Panc1 (cell line): ENCODE measurements at regions not wholly inside any gene's neighbourhood (a gene's known extent, or its start where the extent isn't known, plus 50 kb on each side); places are given as distances from the start of the nearest gene placed in this dataset.

Experiments used
- TCF7L2 ChIP-seq: IDR thresholded peaks from 2 replicates; pipeline ENCODE4 v1.6.1; 2011; ENCODE audit warnings: mild to moderate bottlenecking, low read depth, low read length, inconsistent platforms
- TF ChIP-seq, protein P1 (sequence below): fragments of 450-650 bp; IDR thresholded peaks from 2 replicates; pipeline ENCODE4 v1.5.1; 2017; ENCODE audit warnings: mild to moderate bottlenecking

DNA sequence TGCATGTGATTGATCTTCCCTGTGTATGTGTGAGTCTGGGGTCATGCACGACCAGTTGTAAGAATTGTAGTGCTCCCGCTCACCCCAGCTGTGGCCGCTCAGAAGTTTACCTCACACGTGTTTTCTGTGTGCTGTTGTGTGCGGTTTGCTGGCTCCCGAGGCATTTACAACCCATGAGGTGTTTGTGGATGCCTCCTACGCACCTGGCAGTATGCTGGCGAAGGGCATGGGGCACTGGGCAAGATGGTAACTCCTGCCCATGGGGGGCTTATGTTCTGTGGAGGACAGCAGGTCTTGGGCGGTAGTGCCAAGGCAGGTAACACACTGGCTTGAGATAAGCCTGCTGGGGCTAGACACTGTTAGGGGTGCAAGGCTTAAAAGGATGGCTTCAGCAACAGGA lies 102.6 kb upstream of the HS6ST1 start:
- TF ChIP-seq, protein P1, sequence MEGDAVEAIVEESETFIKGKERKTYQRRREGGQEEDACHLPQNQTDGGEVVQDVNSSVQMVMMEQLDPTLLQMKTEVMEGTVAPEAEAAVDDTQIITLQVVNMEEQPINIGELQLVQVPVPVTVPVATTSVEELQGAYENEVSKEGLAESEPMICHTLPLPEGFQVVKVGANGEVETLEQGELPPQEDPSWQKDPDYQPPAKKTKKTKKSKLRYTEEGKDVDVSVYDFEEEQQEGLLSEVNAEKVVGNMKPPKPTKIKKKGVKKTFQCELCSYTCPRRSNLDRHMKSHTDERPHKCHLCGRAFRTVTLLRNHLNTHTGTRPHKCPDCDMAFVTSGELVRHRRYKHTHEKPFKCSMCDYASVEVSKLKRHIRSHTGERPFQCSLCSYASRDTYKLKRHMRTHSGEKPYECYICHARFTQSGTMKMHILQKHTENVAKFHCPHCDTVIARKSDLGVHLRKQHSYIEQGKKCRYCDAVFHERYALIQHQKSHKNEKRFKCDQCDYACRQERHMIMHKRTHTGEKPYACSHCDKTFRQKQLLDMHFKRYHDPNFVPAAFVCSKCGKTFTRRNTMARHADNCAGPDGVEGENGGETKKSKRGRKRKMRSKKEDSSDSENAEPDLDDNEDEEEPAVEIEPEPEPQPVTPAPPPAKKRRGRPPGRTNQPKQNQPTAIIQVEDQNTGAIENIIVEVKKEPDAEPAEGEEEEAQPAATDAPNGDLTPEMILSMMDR, result no peak
- TF ChIP-seq TCF7L2, result no peak
